HL-60 (cell line): ENCODE measurements at regions not wholly inside any gene's neighbourhood (a gene's known extent, or its start where the extent isn't known, plus 50 kb on each side); places are given as distances from the start of the nearest gene placed in this dataset.

Experiments used
- CTCF ChIP-seq: IDR thresholded peaks from one replicate; pipeline ENCODE4 v1.5.1; 2011; ENCODE audit warnings: low read length, control low read depth, inconsistent platforms; ENCODE audit not compliant: insufficient read depth
- GABPA ChIP-seq: IDR thresholded peaks from 2 replicates; pipeline ENCODE4 v1.6.1; 2012; ENCODE audit warnings: low read depth
- POLR2AphosphoS5 ChIP-seq: IDR thresholded peaks from 2 replicates; pipeline ENCODE4 v1.6.1; 2012; ENCODE audit warnings: low read depth
- REST ChIP-seq: IDR thresholded peaks from 2 replicates; pipeline ENCODE4 v1.6.1; 2012; ENCODE audit warnings: low read depth; ENCODE audit not compliant: insufficient replicate concordance
- SPI1 ChIP-seq: IDR thresholded peaks from 2 replicates; pipeline ENCODE4 v1.6.1; 2012; ENCODE audit warnings: low read depth, mild to moderate bottlenecking, borderline replicate concordance

GRCh38 chr9:71549023-71549422, 219.3 kb downstream of the CEMIP2 start:
- no peak for TF ChIP-seq POLR2AphosphoS5
- peak; percentile 81; the same call in 1 of the 2 replicates for TF ChIP-seq SPI1
- TF ChIP-seq CTCF, result no peak
- TF ChIP-seq REST, result no peak
- no peak for TF ChIP-seq GABPA
